GM12878 (cell line): ENCODE measurements at regions not wholly inside any gene's neighbourhood (a gene's known extent, or its start where the extent isn't known, plus 50 kb on each side); places are given as distances from the start of the nearest gene placed in this dataset.
A peak's percentile ranks its signal among the peaks of the same experiment; 100 is the strongest.

Experiments
- ATAC-seq: fragments of 200-7000 bp; cut with Tn5 transposase; 3 replicates; pipeline ENCODE4 v1.9.1; 2020; ENCODE audit warnings: mild to moderate bottlenecking, moderate library complexity
- BruUV-seq: library from RNA; stranded (reverse); fragments of 400-500 nt; replicated peaks from 2 replicates; lab custom pipeline; 2021; lab: Mats Ljungman, UMichigan
- CTCF ChIA-PET: fragments of 300-600 bp; sonication (Branson Sonifier 250); formaldehyde crosslinking; extraction: SDS; loops from one replicate; lab custom pipeline; 2021; ENCODE audit warnings: inconsistent platforms; lab: Yijun Ruan, JAX
- POLR2A ChIA-PET: fragments of 350-600 bp; formaldehyde crosslinking; extraction: SDS; loops from one replicate; lab custom pipeline; 2021; ENCODE audit warnings: inconsistent platforms; lab: Charles Lee
- RAD21 ChIA-PET: fragments of 300-600 bp; sonication (Branson Sonifier 250); formaldehyde crosslinking; loops from one replicate; lab custom pipeline; 2023; ENCODE audit warnings: antibody characterized with exemption; ENCODE audit not compliant: unreplicated experiment; lab: Charles Lee
- SMC1A ChIA-PET: fragments of 300-600 bp; sonication (Branson Sonifier 250); formaldehyde crosslinking; loops from one replicate; lab custom pipeline; 2023; ENCODE audit not compliant: unreplicated experiment, uncharacterized antibody; lab: Charles Lee
- DNase-seq: peaks from one replicate; pipeline ENCODE4 v3.0.0-alpha.2; 2011; ENCODE audit warnings: low read depth, low spot score
- FAIRE-seq: peaks from 3 replicates; lab custom pipeline; 2011; peaks lifted over from hg19 to GRCh38; lab: Jason Lieb, UNC
- H2AFZ ChIP-seq: 2 replicates; pipeline ENCODE4 v1.6.0; 2011; ENCODE audit warnings: low read depth, low read length, control low read depth; ENCODE audit not compliant: control insufficient read depth
- H3K27ac ChIP-seq: 2 replicates; pipeline ENCODE4 v1.5.1; 2011; ENCODE audit warnings: control low read depth; ENCODE audit not compliant: control insufficient read depth, insufficient read depth
- H3K27me3 ChIP-seq, 2 experiments: replicated peaks in 1 of 2; 2 replicates each; pipeline versions ENCODE4 v1.6.0 to v1.6.1; 2011; ENCODE audit warnings: low read length in 1 of 2; ENCODE audit not compliant: control insufficient read depth in 2 of 2, insufficient read depth in 2 of 2
- H3K36me3 ChIP-seq, 2 experiments: 2 replicates each; pipeline ENCODE4 v1.5.1; 2011; ENCODE audit warnings: low read length in 1 of 2; ENCODE audit not compliant: control insufficient read depth in 2 of 2, insufficient read depth in 2 of 2
- H3K4me1 ChIP-seq: 2 replicates; pipeline ENCODE4 v1.6.1; 2011; ENCODE audit warnings: mild to moderate bottlenecking, low read length, moderate library complexity, mixed read lengths; ENCODE audit not compliant: control insufficient read depth, insufficient read depth
- H3K4me2 ChIP-seq: 2 replicates; pipeline ENCODE4 v1.6.0; 2011; ENCODE audit warnings: control low read depth; ENCODE audit not compliant: control insufficient read depth, insufficient read depth
- H3K4me3 ChIP-seq: fragments of 200-600 bp; sonication (generic); 2 replicates; pipeline ENCODE4 v1.5.1; 2016
- H3K79me2 ChIP-seq: 2 replicates; pipeline ENCODE4 v1.6.0; 2011; ENCODE audit warnings: low read length; ENCODE audit not compliant: control insufficient read depth, insufficient read depth
- H3K9ac ChIP-seq: 2 replicates; pipeline ENCODE4 v1.8.0; 2011; ENCODE audit warnings: low read length, control low read depth, mixed read lengths; ENCODE audit not compliant: control insufficient read depth, insufficient read depth
- H3K9me3 ChIP-seq: replicated peaks from 3 replicates; pipeline ENCODE4 v1.5.1; 2011; ENCODE audit warnings: mild to moderate bottlenecking, low read length; ENCODE audit not compliant: control insufficient read depth, insufficient read depth
- H4K20me1 ChIP-seq: 2 replicates; pipeline ENCODE4 v1.6.0; 2011; ENCODE audit not compliant: control insufficient read depth, insufficient read depth
- ASH2L ChIP-seq: fragments of 300-600, 200-600 bp; sonication (generic); IDR thresholded peaks from 2 replicates; pipeline ENCODE4 v1.6.1; 2017; ENCODE audit warnings: low read depth, mild to moderate bottlenecking, borderline replicate concordance
- ATF2 ChIP-seq: IDR thresholded peaks from 2 replicates; pipeline ENCODE4 v1.6.1; 2012; ENCODE audit warnings: low read length, inconsistent platforms
- CHD4 ChIP-seq: fragments of 200-600 bp; sonication (generic); IDR thresholded peaks from 2 replicates; pipeline ENCODE4 v1.6.1; 2016; ENCODE audit warnings: mild to moderate bottlenecking
- FOXK2 ChIP-seq: fragments of 450-650 bp; IDR thresholded peaks from 2 replicates; pipeline ENCODE4 v1.6.1; 2017; ENCODE audit warnings: mild to moderate bottlenecking, moderate library complexity
- IRF5 ChIP-seq: fragments of 450-650 bp; IDR thresholded peaks from 2 replicates; pipeline ENCODE4 v1.6.1; 2017; ENCODE audit warnings: borderline replicate concordance
- MTA3 ChIP-seq: IDR thresholded peaks from 2 replicates; pipeline ENCODE4 v1.6.1; 2012; ENCODE audit warnings: low read length, inconsistent platforms, borderline replicate concordance
- POLR2AphosphoS5 ChIP-seq: IDR thresholded peaks from 2 replicates; pipeline ENCODE4 v1.6.1; 2011; ENCODE audit warnings: mild to moderate bottlenecking, low read length, inconsistent platforms
- REST ChIP-seq: IDR thresholded peaks from 2 replicates; pipeline ENCODE4 v1.6.1; 2012; ENCODE audit warnings: mild to moderate bottlenecking, low read depth, low read length
- SMC3 ChIP-seq: IDR thresholded peaks from 2 replicates; pipeline ENCODE4 v1.6.1; 2011; ENCODE audit warnings: low read length, improper control_type of control experiment, borderline replicate concordance
- TCF7 ChIP-seq: IDR thresholded peaks from 2 replicates; pipeline ENCODE4 v1.6.1; 2014; ENCODE audit warnings: antibody characterized with exemption, borderline replicate concordance
- ZNF217 ChIP-seq: fragments of 450-650 bp; IDR thresholded peaks from 2 replicates; pipeline ENCODE4 v1.6.1; 2017; ENCODE audit warnings: antibody characterized with exemption, mild to moderate bottlenecking
- WGBS: methylation state at CpG from one replicate; pipeline ENCODE4 v1.1.6; 2016; ENCODE audit warnings: low lambda C conversion rate; ENCODE audit not compliant: insufficient replicate concordance, insufficient coverage; ENCODE audit errors: missing lambda C conversion rate; 5-methylcytosine and 5-hydroxymethylcytosine counted together
- in situ Hi-C: fragments of 300-500 bp; cut with MboI; formaldehyde crosslinking; loops from 9 replicates; pipeline ENCODE4 v1.14.3; 2018; ENCODE audit warnings: mixed read lengths
- intact Hi-C: fragments of 100-400 bp; cut with micrococcal nuclease; formaldehyde crosslinking; loops from one replicate; pipeline ENCODE4 v1.14.2; 2022; ENCODE audit not compliant: unreplicated experiment

- CTCF ChIA-PET, result interaction anchor here (0.7 to 3.8 kb wide), 11 partner anchors 9 to 119 kb away, joined by 3 to 16 read pairs (median 3); no protein-coding TSS in a partner anchor
- POLR2A ChIA-PET, result interaction anchor here (0.8 to 1.3 kb wide), 4 partner anchors 15 to 119 kb away, joined by 3 to 8 read pairs (median 3); no protein-coding TSS in a partner anchor
These were observed 189.6 kb downstream of the PIK3R1 start for GRCh38 chr5:68405026-68405684.

More at GRCh38 chr5:68405026-68405684, 189.6 kb downstream of the PIK3R1 start:
- Histone ChIP-seq H3K36me3 (no peaks in the 10 kb centered on the region), H3K4me3 (no peak overlapping the region), H3K4me1 (peaks cover 5% of the 10 kb centered on the region), H3K9me3 (peaks cover 2% of the 10 kb centered on the region; the same call in 2 of the 3 replicates), H3K27me3 (no peaks in the 10 kb centered on the region), H4K20me1 (no peaks in the 10 kb centered on the region), H3K79me2 (no peaks in the 10 kb centered on the region), H2AFZ (0 out of 2 replicates have a peak overlapping the region, but pooled peaks have one; percentile 5), H3K27ac (no peak overlapping the region), H3K4me2 (no peak overlapping the region), H3K9ac (no peak overlapping the region)
- ATAC-seq, result no peak
- in situ Hi-C loops, result no loop called here
- no peak for FAIRE-seq
- no peak for DNase-seq
- ChIA-PET RAD21 (interaction anchor here (1.0 to 3.8 kb wide), 10 partner anchors 12 to 118 kb away, joined by 3 to 32 read pairs (median 4); no protein-coding TSS in a partner anchor), SMC1A (interaction anchor here (1.0 to 3.6 kb wide), 17 partner anchors 9 to 118 kb away, joined by 3 to 22 read pairs (median 5); no protein-coding TSS in a partner anchor)
- WGBS, result 96% methylated on average over 1 of the region's 1 CpG
- BruUV-seq, result no TSS peak
- intact Hi-C loops, result no loop called here
- TF ChIP-seq SMC3 (no peak), IRF5 (no peak), REST (no peak), TCF7 (no peak), MTA3 (no peak), ATF2 (no peak), ASH2L (no peak), CHD4 (no peak), POLR2AphosphoS5 (no peak), ZNF217 (no peak), FOXK2 (no peak)
